IMR-90 (cell line): ENCODE measurements at regions not wholly inside any gene's neighbourhood (a gene's known extent, or its start where the extent isn't known, plus 50 kb on each side); places are given as distances from the start of the nearest gene placed in this dataset.

Experiments
- BHLHE40 ChIP-seq: fragments of 150-350 bp; IDR thresholded peaks from 2 replicates; pipeline ENCODE4 v1.6.1; 2016; ENCODE audit warnings: mild to moderate bottlenecking, low read depth, low read length
- CEBPB ChIP-seq: IDR thresholded peaks from 2 replicates; pipeline ENCODE4 v1.6.1; 2012; ENCODE audit warnings: low read depth, low read length, improper control_type of control experiment
- CHD1 ChIP-seq: IDR thresholded peaks from 2 replicates; pipeline ENCODE4 v1.6.1; 2012; ENCODE audit warnings: low read depth, low read length, improper control_type of control experiment
- CTCF ChIP-seq: conservative IDR thresholded peaks from 2 replicates; pipeline ENCODE4 v1.5.1; 2012; ENCODE audit warnings: mild to moderate bottlenecking, low read depth, low read length, improper control_type of control experiment
- MAFK ChIP-seq: IDR thresholded peaks from 2 replicates; pipeline ENCODE4 v1.6.1; 2012; ENCODE audit warnings: low read depth, low read length, improper control_type of control experiment
- MAZ ChIP-seq: IDR thresholded peaks from 2 replicates; pipeline ENCODE4 v1.6.1; 2012; ENCODE audit warnings: low read depth, mild to moderate bottlenecking, low read length, improper control_type of control experiment, moderate library complexity, borderline replicate concordance
- MXI1 ChIP-seq: IDR thresholded peaks from 2 replicates; pipeline ENCODE4 v1.6.1; 2012; ENCODE audit warnings: low read depth, mild to moderate bottlenecking, low read length, moderate library complexity, borderline replicate concordance
- NFE2L2 ChIP-seq: fragments of 150-350 bp; IDR thresholded peaks from 2 replicates; pipeline ENCODE4 v1.6.1; 2016; ENCODE audit warnings: low read depth, mild to moderate bottlenecking, low read length
- POLR2A ChIP-seq: IDR thresholded peaks from 2 replicates; pipeline ENCODE4 v1.6.1; 2012; ENCODE audit warnings: mild to moderate bottlenecking, low read depth, low read length
- RAD21 ChIP-seq: IDR thresholded peaks from 2 replicates; pipeline ENCODE4 v1.6.1; 2012; ENCODE audit warnings: low read length, improper control_type of control experiment
- RCOR1 ChIP-seq: IDR thresholded peaks from 2 replicates; pipeline ENCODE4 v1.6.1; 2012; ENCODE audit warnings: mild to moderate bottlenecking, low read length, improper control_type of control experiment; ENCODE audit not compliant: insufficient replicate concordance
- RFX5 ChIP-seq: IDR thresholded peaks from 2 replicates; pipeline ENCODE4 v1.8.0; 2012; ENCODE audit warnings: low read depth, mild to moderate bottlenecking, low read length, moderate library complexity
- SMC3 ChIP-seq: fragments of 150-350 bp; IDR thresholded peaks from 2 replicates; pipeline ENCODE4 v1.6.1; 2016; ENCODE audit warnings: low read depth, mild to moderate bottlenecking, antibody characterized with exemption, low read length, moderate library complexity
- TF ChIP-seq, protein P1 (sequence below): fragments of 150-350 bp; IDR thresholded peaks from 2 replicates; pipeline ENCODE4 v1.6.1; 2017; ENCODE audit warnings: mild to moderate bottlenecking, antibody characterized with exemption, low read length, low read depth

DNA sequence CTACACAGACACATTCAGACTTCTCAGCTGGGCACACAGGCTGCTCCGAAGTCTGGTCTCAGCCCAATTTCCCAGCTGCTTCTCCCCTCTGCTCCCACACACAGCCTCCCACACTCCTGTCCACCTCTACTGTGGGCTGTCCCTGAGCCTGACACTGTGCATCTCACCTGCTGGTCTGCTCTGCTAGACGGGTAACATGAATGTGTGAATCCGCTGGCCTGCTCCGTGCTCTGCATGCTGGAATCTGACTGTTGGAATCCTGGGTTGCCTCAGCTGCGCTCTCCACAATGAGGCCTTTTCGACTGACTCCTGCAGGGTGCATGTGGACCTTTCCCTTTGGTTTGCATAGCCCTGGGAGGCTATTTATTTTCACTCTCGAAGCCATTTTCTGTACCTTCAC lies 489.5 kb upstream of the B3GAT1 start:
- no peak for TF ChIP-seq CTCF
- no peak for TF ChIP-seq POLR2A
- TF ChIP-seq, protein P1, sequence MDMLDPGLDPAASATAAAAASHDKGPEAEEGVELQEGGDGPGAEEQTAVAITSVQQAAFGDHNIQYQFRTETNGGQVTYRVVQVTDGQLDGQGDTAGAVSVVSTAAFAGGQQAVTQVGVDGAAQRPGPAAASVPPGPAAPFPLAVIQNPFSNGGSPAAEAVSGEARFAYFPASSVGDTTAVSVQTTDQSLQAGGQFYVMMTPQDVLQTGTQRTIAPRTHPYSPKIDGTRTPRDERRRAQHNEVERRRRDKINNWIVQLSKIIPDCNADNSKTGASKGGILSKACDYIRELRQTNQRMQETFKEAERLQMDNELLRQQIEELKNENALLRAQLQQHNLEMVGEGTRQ, result no peak
- no peak for TF ChIP-seq MXI1
- TF ChIP-seq RFX5, result no peak
- no peak for TF ChIP-seq CHD1
- TF ChIP-seq RAD21, result no peak
- no peak for TF ChIP-seq BHLHE40
- TF ChIP-seq MAZ, result no peak
- no peak for TF ChIP-seq MAFK
- TF ChIP-seq CEBPB, result no peak
- TF ChIP-seq SMC3, result no peak
- no peak for TF ChIP-seq RCOR1
- TF ChIP-seq NFE2L2, result no peak
